Activated CD8-positive, alpha-beta memory T cell treated with anti-CD3 and anti-CD28 coated beads, Interleukin-2, amount 50 U/mL, for 48 hours (primary cell): ENCODE measurements at regions not wholly inside any gene's neighbourhood (a gene's known extent, or its start where the extent isn't known, plus 50 kb on each side); places are given as distances from the start of the nearest gene placed in this dataset.
"Not testable (repeated sequence)": the region's sequence is repeated elsewhere in the genome, so short reads cannot be mapped to it uniquely, and the experiment has no call there.

Experiments used
- DNase-seq: peaks from one replicate; pipeline ENCODE4 v3.0.0-alpha.2; 2020

- DNase-seq: no peak
Observed at GRCh38 chr9:97176206-97176605, 131.3 kb upstream of the CCDC180 start.

- DNase-seq: not testable (repeated sequence)
Observed at GRCh38 chr9:97168174-97168573, 129.2 kb upstream of the CTSV start.

DNA sequence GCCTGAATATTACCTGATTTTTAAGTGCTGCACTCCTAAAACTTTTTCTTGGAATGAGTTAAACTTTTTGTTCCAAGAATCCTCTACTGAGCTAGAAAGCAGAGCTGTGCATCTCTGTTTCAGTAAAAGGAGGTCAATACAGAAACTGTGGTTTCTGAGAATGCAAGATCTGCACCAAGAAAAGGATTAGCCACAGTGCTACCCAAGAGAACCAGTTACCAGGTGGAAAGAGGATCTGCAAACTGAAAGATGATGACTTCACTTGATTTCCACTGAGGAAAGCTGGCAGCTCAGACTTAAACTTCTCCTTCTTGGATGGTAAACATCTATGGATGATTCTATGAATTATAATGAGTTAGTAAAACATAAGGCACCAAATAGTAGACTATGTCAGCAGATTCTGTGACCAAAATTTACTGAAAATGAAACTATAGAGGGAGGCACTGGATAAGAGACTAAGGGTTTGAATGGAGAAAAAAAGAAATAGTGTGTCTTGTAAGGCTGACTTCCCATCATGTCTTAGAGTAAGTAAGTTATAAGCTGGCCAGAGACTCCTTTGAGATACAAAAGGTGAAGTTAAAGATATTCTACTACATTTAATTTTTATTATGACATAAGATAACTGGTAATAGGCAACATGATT lies 127.7 kb upstream of the CTSV start:
- not testable (repeated sequence) for DNase-seq

DNA sequence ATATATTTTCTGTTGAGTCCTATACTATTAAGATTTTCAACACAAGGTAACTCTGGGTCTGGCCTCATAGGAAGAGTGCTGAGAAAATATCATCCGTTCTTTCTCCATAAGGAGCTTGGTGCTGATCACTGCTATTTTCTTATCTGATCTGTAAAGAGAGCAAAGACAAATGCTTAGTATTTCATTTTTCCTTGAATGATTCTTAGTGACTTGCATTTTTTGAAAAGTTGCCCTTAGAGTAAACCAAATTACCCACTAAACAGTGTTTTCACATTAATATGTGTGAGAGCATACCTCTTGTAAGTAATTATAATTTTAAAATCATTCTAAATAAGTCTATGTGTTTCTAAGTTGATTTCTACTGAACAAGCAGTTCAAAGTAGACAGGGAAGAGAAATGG lies 121.3 kb upstream of the CTSV start:
- no peak for DNase-seq

GRCh38 chr9:97158722-97159121 lies 119.8 kb upstream of the CTSV start:
- not testable (repeated sequence) for DNase-seq

DNA sequence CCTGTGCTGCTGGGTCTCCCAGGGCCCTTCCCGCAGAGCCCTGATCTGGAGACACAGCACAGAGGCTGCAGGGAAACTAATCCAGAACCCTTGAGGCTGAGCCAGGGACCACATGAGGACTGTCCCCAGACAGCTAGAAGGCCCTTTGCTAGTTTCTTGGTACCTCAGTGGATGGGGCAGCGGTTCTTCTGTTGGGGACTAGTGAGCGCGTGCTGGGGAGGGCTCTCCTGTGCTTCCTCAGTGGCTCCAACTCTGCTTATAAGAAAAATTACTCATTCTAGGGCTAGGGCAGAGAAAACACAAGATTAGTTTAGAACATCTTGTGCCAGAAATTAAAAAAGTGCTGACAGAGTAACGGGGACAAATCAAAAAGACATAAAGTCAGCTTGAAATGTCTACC lies 116.5 kb upstream of the CTSV start:
- not testable (repeated sequence) for DNase-seq

DNA sequence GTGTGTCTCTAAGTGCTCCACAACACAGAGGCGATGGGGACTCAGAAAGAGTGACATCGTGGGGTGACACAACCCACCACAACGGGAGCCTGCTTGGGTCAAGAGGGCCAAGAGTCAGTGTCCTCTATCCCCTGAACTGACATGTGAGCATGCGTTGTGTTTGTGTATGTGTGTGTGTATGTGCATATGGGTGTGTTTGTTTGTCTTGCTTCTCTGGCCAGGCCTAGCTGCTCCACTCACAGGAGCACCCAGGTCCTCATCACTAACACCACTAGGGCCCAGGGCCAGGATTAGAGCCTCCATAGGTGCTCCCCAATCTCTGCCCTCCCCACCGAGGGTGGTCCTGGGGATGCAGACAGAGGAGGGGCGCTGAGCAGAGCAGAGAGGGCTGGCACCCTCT lies 115.0 kb upstream of the CTSV start:
- DNase-seq: no peak

DNA sequence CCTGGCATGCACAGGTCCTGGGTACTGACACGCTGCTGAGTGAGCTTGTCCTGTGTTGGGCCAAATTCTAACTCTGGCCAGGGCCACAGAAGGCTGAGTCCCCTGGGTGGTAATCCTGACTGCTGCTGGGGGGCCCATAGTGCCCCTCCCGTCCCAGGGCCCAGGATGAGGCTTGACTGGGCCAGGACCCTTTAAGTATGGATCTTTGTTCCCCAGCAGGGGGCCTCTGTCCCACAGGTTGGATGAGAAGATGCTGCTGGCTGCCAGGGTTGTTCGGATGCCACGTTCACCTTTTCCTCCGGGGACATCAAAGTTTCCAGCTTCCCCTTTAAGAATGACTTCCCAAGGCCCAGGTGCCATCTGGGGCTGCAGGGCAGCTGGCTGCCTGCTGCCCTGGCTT lies 114.2 kb upstream of the CTSV start:
- DNase-seq: not testable (repeated sequence)

DNA sequence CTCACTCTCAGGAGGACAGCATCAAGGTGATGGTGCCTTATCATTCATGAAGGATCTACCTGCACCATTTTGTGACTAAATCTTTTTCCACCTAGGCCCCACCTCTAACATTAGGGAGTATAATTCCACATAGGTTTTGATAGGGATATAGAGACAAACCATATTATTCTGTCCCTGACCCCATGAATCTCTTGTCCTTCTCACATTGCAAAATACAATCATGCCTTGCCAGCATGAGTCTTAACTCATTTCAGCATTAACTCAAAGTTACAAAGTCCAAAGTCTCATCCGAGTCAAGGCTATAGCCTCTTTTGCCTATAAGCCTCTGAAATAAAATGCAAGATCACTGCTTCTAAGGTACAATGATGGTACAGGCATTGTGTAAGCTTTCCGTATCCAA lies 111.5 kb upstream of the CTSV start:
- not testable (repeated sequence) for DNase-seq

DNA sequence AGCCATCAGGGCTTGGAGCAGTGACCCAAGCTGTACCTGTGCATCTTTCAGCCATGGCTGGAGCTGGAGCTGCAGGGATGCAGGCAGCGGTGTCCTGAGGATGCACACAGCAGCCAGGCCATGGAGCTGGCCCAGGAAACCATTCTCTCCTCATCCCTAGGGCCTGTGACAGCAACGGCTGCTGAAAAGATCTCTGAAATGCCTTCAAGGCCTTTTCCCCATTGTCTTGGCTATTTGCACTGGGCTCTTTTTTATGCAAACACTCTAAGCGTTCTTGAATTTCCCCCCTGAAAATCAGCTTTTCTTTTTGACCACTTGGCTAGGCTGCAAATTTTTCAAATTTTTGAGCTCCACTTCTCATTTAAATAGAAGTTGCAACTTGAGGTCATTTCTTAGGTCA lies 109.5 kb upstream of the CTSV start:
- not testable (repeated sequence) for DNase-seq

DNA sequence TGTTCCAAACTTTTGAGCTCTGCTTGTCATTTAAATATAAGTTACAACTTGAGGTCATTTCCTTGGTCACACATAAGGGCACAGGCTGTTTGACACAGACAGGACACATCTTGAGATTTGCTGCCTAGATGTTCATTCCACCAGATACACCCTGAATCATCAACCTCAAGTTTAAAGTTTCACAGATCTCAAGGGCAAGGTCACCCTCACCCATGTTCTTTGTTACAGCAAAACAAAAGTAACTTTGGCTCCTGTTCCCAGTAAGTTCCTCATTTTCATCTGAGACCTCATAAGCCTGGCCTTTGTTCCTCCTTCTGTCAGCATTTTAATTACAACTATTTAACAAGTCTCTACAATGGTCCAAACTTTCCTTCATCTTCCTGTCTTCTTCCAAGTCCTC lies 106.7 kb upstream of the CTSV start:
- DNase-seq: not testable (repeated sequence)

- DNase-seq: no peak
Observed at GRCh38 chr9:97140566-97140965, 101.6 kb upstream of the CTSV start.

- DNase-seq: no peak
Observed at GRCh38 chr9:97136421-97136820, 97.5 kb upstream of the CTSV start.

DNA sequence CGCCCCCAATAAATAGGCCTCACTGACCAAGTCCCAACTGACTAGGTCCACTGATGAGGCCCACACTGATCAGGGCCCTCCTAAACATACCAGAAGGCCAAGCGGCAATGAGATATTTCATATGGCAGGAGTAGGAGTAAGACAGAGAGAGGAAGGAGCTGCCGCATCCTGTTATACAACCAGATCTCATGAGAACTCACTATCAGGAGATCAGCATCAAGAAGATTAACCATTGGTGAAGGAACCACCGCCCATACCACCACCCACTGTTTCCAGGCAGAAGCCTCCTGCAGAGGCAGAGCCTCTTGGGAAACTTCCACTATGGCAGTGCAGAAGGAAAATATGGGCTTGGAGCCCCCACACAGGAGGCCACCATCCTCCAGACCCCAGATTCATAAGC lies 95.0 kb upstream of the CTSV start:
- DNase-seq: not testable (repeated sequence)

DNA sequence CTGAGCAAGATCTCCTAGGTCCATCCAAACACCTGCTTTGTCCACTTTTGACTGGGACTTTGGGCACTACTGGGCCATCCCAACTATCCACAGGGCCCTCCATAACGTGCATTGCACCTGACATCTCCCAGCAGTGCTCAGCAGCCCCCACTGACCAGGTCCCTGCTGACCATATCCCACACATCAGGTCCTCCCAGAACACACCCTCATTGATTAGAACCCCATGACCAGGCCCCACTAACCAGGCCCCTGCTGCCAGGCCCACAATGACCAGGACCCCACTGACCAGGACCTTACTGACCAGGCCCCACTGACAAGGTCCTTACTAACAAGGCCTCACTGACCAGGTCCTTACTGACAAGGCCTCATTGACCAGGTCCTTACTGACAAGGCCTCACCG lies 93.9 kb upstream of the CTSV start:
- DNase-seq: no peak

DNA sequence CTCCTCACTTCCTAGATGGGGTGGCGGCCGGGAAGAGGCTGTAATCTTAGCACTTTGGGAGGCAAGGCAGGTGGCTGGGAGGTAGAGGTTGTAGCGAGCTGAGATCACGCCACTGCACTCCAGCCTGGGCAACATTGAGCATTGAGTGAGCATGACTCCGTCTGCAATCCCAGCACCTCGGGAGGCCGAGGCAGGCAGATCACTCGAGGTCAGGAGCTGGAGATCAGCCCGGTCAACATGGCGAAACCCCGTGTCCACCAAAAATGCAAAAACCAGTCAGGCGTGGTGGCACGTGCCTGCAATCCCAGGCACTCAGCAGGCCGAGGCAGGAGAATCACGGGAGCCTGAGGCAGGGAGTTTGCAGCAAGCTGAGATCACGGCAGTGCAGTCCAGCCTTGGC lies 91.9 kb upstream of the CTSV start:
- not testable (repeated sequence) for DNase-seq

DNA sequence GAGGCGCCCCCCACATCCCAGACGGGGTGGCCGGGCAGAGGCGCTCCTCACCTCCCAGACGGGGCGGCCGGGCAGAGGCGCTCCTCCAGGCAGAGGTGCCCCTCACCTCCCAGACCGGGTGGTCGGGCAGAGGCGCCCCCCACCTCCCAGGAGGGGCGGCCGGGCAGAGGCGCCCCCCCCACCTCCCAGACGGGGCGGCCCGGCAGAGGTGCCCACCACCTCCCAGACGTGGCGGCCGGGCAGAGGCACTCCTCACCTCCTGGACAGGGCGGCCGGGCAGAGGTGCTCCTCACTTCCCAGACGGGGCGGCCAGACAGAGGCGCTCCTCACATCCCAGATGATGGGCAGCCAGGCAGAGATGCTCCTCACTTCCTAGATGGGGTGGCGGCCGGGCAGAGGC lies 91.4 kb upstream of the CTSV start:
- DNase-seq: not testable (repeated sequence)

DNA sequence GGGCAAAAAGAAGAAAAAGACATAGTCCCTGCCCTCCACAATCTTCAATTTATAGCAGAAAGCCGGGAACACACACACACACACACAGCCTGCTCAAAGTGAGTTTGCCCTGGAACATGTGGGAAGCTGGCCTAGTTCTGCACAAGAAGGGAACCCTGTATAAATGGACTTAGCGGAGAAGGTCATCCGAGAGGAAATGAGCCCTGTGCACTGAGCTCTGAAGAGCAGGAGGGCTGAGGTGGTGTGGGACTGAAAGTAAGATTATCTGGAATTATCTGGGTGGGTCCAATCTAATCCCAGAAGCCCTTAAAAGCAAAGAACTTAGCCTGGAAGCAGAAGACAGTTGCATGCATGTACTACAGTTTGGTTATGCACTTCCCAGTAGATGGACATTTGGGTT lies 90.0 kb upstream of the CTSV start:
- no peak for DNase-seq

GRCh38 chr9:97124256-97124655 lies 85.3 kb upstream of the CTSV start:
- no peak for DNase-seq

- DNase-seq: no peak
Observed at GRCh38 chr9:97110696-97111095, 71.8 kb upstream of the CTSV start.

DNA sequence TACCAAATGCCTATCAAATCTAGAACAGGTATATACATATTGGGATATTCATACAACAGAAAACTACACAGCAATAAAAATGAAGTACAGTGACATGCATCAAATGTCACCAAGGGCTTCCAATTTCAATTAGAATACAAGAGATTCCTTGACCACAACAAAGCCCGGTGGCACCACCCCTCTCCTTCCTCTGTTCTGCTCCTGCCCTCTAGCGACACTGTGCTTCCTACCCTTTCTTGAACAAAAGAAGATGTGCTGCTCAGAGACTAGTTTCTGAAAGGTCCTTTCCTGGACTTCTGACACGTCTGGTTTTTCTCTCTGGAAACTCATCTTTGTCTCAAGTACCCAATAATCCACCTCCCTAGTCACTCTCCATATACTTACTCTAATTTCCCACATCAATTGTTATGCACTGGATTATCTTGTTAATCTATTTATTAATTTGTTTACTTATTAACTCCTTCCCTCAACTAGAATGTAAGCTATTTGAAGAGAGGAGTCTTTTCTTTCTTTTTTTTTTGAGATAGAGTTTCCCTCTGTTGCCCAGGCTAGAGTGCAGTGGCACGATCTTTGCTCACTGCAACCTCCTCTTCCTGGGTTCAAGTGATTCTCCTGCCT lies 70.4 kb upstream of the CTSV start:
- no peak for DNase-seq

- DNase-seq: not testable (repeated sequence)
Observed at GRCh38 chr9:97105220-97105619, 66.3 kb upstream of the CTSV start.

DNA sequence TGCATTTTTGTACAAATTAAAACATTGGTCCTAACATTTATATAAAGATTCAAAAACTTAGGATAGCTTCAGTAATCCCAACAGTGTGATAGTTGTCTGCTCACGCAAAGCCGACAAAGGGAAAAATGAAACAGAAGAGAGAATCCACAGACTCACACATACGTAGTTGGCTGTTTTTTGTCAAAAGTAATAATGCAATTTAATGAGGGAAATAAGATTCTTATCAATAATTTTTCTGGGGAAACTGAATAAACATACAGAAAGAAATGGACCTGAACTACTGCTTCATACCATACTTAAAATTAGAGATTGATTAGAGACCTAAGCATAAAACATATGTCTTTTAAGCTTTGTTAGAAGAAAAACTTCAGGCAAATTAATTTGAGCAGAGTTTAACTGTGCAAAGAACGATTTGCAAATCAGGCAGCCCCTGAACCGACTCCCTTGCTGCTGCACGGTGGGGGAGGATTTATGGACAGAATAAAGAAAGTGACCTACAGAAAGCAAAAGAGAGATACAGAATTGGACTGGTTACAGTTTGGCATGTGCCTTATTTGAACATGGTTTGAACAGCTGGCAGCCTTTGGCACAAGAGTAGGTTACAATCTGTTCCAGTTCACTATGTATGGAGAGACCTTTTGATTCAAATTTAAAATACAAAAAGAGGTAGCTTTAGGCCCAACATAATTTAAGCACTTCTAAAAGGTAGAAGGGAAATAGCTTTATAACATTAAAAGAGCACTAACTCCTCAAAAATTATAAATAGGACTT lies 64.9 kb upstream of the CTSV start:
- DNase-seq: not testable (repeated sequence)

DNA sequence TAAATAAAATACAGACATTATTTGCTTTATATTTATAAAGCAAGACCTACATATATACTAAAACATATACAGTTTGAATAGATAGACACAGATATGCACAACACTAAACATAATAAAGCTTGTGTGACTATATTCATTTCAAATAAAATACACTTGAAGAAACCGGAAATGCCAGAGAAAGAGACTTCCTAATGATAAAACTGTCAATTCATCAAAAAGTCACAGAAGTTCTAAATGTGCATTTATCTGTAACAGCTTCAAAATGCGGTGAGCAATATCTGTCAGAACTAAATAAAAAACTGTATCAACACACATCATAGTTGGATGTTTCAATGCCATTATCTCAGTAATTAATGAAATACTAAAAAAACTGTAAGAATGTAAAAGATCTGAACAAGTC lies 60.6 kb upstream of the CTSV start:
- not testable (repeated sequence) for DNase-seq
